Panc1 (cell line): ENCODE measurements at regions not wholly inside any gene's neighbourhood (a gene's known extent, or its start where the extent isn't known, plus 50 kb on each side); places are given as distances from the start of the nearest gene placed in this dataset.

Experiments used
- CTCF ChIP-seq: fragments of 450-650 bp; IDR thresholded peaks from 2 replicates; pipeline ENCODE4 v1.5.1; 2017; ENCODE audit warnings: mild to moderate bottlenecking
- POLR2AphosphoS5 ChIP-seq: IDR thresholded peaks from 2 replicates; pipeline ENCODE4 v1.6.1; 2012; ENCODE audit warnings: mild to moderate bottlenecking, low read depth, low read length, moderate library complexity
- REST ChIP-seq, 2 experiments: IDR thresholded peaks; 2 replicates each; pipeline ENCODE4 v1.6.1; 2011 to 2012; ENCODE audit warnings: low read depth in 2 of 2, control low read depth in 1 of 2, low read length in 1 of 2, mild to moderate bottlenecking in 1 of 2, moderate library complexity in 1 of 2; ENCODE audit not compliant: insufficient read depth in 1 of 2
- SIN3A ChIP-seq: IDR thresholded peaks from 2 replicates; pipeline ENCODE4 v1.6.1; 2012; ENCODE audit warnings: low read depth, mild to moderate bottlenecking, low read length, moderate library complexity, borderline replicate concordance; ENCODE audit not compliant: insufficient read depth

- TF ChIP-seq CTCF (no peak), POLR2AphosphoS5 (no peak), REST (IDR thresholded peaks at IDR 0.05; ENCODE audit: insufficient read depth in 1 of 2, low read depth in 2 of 2, low read length in 1 of 2) (no peak), SIN3A (no peak)
Measured at GRCh38 chr22:34623580-34623979, 442.4 kb upstream of the ISX start.
